ENCODE measurements at regions not wholly inside any gene's neighbourhood (a gene's known extent, or its start where the extent isn't known, plus 50 kb on each side); places are given as distances from the start of the nearest gene placed in this dataset.

- no peak for TF ChIP-seq CTCF (conservative IDR thresholded peaks at IDR 0.05; ENCODE audit: low read depth, low read length)
- no peak overlapping the region for H3K4me3 ChIP-seq (ENCODE audit: low read length)
- no peak for DNase-seq (ENCODE audit: low read depth)
Measured at GRCh38 chr1:82721702-82722101, 921.0 kb downstream of the ADGRL2 start.

DNA sequence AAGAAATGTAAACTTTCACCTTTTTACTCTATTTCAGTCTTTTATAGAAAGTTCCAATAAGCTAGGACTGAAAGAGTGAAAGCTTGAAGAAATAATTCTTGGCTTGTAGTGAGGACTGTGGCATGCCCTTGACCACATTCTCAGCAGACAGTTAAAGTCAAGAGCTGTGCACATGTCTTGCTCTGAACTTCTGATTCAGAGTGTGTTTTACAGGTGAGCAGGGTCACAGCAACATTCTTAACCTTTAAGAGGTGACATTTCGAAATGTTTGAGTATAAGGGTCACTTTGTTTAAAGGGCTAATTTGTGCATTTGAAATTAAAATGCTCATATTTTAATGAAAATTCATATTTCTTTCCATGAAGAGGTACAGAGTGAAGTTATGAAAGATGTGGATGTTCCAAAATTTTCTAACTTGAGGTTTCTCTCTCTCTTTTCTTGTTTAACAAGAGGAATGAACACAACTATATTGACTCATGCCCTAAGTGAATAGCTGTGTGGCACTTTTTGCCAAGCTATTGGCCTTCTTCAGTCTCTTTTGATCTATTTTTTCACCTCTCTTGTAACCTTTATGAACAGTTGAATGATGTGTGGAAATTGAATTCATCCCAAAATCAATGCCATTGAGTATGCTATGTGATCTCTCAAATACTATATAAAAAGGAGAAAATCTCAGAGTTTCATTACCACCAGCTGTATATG is 918.1 kb downstream of the ADGRL2 start:
- no peak overlapping the region for H3K4me3 ChIP-seq (ENCODE audit: low read length)
- DNase-seq (ENCODE audit: low read depth) = no peak
- no peak for TF ChIP-seq CTCF (conservative IDR thresholded peaks at IDR 0.05; ENCODE audit: low read depth, low read length)

- TF ChIP-seq CTCF (conservative IDR thresholded peaks at IDR 0.05; ENCODE audit: low read depth, low read length) = no peak
- no peak overlapping the region for H3K4me3 ChIP-seq (ENCODE audit: low read length)
- no peak for DNase-seq (ENCODE audit: low read depth)
Measured at GRCh38 chr1:82710091-82710490, 909.4 kb downstream of the ADGRL2 start.

DNA sequence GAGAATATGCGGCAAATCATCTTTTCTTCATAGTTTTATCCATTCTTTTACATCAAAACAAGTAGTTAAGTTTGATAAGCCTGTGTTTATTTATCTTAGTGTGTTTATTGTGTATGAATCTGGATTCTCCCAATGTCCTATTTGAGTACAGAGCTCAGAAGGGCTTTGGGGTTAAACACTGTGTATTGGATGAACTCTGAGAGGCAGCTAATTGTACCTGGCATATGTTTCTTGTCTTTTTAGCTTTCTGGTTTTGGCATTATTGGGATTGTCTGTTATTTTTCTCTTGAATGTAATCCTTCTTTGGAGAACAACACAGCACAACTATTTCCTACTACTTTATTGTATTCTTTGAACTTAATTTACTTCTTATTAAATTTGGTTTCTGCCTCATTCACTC is 906.9 kb downstream of the ADGRL2 start:
- TF ChIP-seq CTCF (conservative IDR thresholded peaks at IDR 0.05; ENCODE audit: low read depth, low read length) = no peak
- DNase-seq (ENCODE audit: low read depth) = no peak
- H3K4me3 ChIP-seq (ENCODE audit: low read length) = no peak overlapping the region

DNA sequence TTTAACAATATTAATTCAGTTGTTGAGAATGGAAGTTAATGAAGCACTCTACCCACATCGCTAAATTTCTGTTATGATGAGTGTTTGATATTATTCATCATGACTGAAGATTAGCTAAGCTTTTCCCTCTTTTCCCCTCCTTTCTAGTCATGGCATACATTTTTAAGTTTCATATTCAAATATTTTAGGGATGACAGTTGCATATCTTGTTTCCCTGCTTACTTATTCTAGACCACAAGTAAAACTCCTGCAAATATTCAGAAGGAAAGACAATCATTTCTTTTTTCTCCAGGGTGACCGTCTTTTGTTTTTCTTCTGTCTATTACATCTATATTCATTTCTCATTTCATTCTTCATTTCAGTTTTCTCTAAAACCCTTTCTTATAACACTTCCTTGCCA is 906.0 kb downstream of the ADGRL2 start:
- no peak for TF ChIP-seq CTCF (conservative IDR thresholded peaks at IDR 0.05; ENCODE audit: low read depth, low read length)
- H3K4me3 ChIP-seq (ENCODE audit: low read length) = no peak overlapping the region
- no peak for DNase-seq (ENCODE audit: low read depth)

DNA sequence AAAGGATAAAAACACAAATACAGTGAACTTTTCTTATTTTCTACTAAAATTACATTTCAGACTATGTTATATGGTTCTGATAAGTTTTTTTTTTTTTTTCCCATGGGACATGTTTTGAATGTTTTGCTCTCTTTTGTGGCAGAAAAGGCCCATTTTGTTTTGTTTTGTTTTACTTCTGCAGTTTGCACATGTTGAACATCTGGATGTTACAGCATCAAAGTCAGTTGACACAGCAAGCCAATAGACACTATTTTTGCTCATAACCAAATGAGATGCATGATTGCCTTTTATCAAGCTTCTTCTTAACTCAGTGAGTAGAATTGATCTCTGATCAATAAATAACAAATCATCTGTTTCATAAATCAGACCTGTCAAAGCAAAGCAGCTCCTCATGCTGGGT is 904.2 kb downstream of the ADGRL2 start:
- H3K4me3 ChIP-seq (ENCODE audit: low read length) = no peak overlapping the region
- no peak for DNase-seq (ENCODE audit: low read depth)
- TF ChIP-seq CTCF (conservative IDR thresholded peaks at IDR 0.05; ENCODE audit: low read depth, low read length) = no peak

DNA sequence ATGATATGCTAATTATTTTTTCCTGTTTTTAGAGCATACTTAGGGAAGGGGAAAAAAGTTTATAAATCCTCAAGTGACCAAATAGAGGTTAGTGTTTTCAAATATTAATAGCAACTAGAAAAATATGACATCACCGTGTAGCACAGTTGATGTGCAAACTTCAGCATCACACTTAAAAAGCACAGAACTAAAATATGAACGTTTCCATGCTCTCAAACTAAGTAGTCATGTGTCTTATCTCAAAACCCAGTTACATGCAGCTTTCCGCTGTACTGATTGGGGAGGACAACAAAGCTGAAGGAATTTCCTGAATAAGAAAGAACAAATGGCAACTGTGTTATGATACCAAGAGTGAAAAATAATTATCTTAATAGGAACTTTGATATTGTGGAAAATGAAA is 903.7 kb downstream of the ADGRL2 start:
- no peak for DNase-seq (ENCODE audit: low read depth)
- no peak overlapping the region for H3K4me3 ChIP-seq (ENCODE audit: low read length)
- TF ChIP-seq CTCF (conservative IDR thresholded peaks at IDR 0.05; ENCODE audit: low read depth, low read length) = no peak

All from retinal pigment epithelial cell (primary cell).